ENCODE measurements at regions not wholly inside any gene's neighbourhood (a gene's known extent, or its start where the extent isn't known, plus 50 kb on each side); places are given as distances from the start of the nearest gene placed in this dataset.

- DNase-seq (ENCODE audit: insufficient read length): no peak
- no peak for FAIRE-seq
- TF ChIP-seq POLR2A (IDR thresholded peaks at IDR 0.05; ENCODE audit: low read depth, low read length) (no peak), TAF1 (IDR thresholded peaks at IDR 0.05; ENCODE audit: borderline replicate concordance, low read depth, low read length) (no peak), POLR2AphosphoS5 (IDR thresholded peaks at IDR 0.05; ENCODE audit: low read depth, low read length) (no peak)
Observed at GRCh38 chr14:101473045-101473729, 88.1 kb upstream of the DIO3 start.

GRCh38 chr14:101473795-101474562 is 87.3 kb upstream of the DIO3 start:
- TF ChIP-seq POLR2A (IDR thresholded peaks at IDR 0.05; ENCODE audit: low read depth, low read length) (no peak), TAF1 (IDR thresholded peaks at IDR 0.05; ENCODE audit: borderline replicate concordance, low read depth, low read length) (no peak), POLR2AphosphoS5 (IDR thresholded peaks at IDR 0.05; ENCODE audit: low read depth, low read length) (no peak)
- FAIRE-seq: no peak
- no peak for DNase-seq (ENCODE audit: insufficient read length)

- TF ChIP-seq TAF1 (IDR thresholded peaks at IDR 0.05; ENCODE audit: borderline replicate concordance, low read depth, low read length) (no peak), POLR2AphosphoS5 (IDR thresholded peaks at IDR 0.05; ENCODE audit: low read depth, low read length) (no peak), POLR2A (IDR thresholded peaks at IDR 0.05; ENCODE audit: low read depth, low read length) (no peak)
- no peak for FAIRE-seq
- no peak for DNase-seq (ENCODE audit: insufficient read length)
Observed at GRCh38 chr14:101474563-101475455, 86.5 kb upstream of the DIO3 start.

GRCh38 chr14:101475456-101476257 is 85.6 kb upstream of the DIO3 start:
- FAIRE-seq (no peak), DNase-seq (ENCODE audit: insufficient read length) (no peak)
- TF ChIP-seq POLR2A (IDR thresholded peaks at IDR 0.05; ENCODE audit: low read depth, low read length): no peak
- no peak for TF ChIP-seq POLR2AphosphoS5 (IDR thresholded peaks at IDR 0.05; ENCODE audit: low read depth, low read length)
- no peak for TF ChIP-seq TAF1 (IDR thresholded peaks at IDR 0.05; ENCODE audit: borderline replicate concordance, low read depth, low read length)

GRCh38 chr14:101476258-101476915 is 84.9 kb upstream of the DIO3 start:
- FAIRE-seq (no peak), DNase-seq (ENCODE audit: insufficient read length) (no peak)
- TF ChIP-seq TAF1 (IDR thresholded peaks at IDR 0.05; ENCODE audit: borderline replicate concordance, low read depth, low read length) (no peak), POLR2AphosphoS5 (IDR thresholded peaks at IDR 0.05; ENCODE audit: low read depth, low read length) (no peak), POLR2A (IDR thresholded peaks at IDR 0.05; ENCODE audit: low read depth, low read length) (no peak)

- no peak for TF ChIP-seq POLR2AphosphoS5 (IDR thresholded peaks at IDR 0.05; ENCODE audit: low read depth, low read length)
- no peak for TF ChIP-seq TAF1 (IDR thresholded peaks at IDR 0.05; ENCODE audit: borderline replicate concordance, low read depth, low read length)
- TF ChIP-seq POLR2A (IDR thresholded peaks at IDR 0.05; ENCODE audit: low read depth, low read length): no peak
- FAIRE-seq (no peak), DNase-seq (ENCODE audit: insufficient read length) (no peak)
Observed at GRCh38 chr14:101476916-101477553, 84.3 kb upstream of the DIO3 start.

- DNase-seq (ENCODE audit: insufficient read length) (no peak), FAIRE-seq (no peak)
- no peak for TF ChIP-seq TAF1 (IDR thresholded peaks at IDR 0.05; ENCODE audit: borderline replicate concordance, low read depth, low read length)
- no peak for TF ChIP-seq POLR2A (IDR thresholded peaks at IDR 0.05; ENCODE audit: low read depth, low read length)
- TF ChIP-seq POLR2AphosphoS5 (IDR thresholded peaks at IDR 0.05; ENCODE audit: low read depth, low read length): no peak
Observed at GRCh38 chr14:101477648-101478047, 83.6 kb upstream of the DIO3 start.

GRCh38 chr14:101478096-101478495 is 83.2 kb upstream of the DIO3 start:
- FAIRE-seq (no peak), DNase-seq (ENCODE audit: insufficient read length) (no peak)
- TF ChIP-seq POLR2A (IDR thresholded peaks at IDR 0.05; ENCODE audit: low read depth, low read length): no peak
- no peak for TF ChIP-seq POLR2AphosphoS5 (IDR thresholded peaks at IDR 0.05; ENCODE audit: low read depth, low read length)
- no peak for TF ChIP-seq TAF1 (IDR thresholded peaks at IDR 0.05; ENCODE audit: borderline replicate concordance, low read depth, low read length)

- FAIRE-seq (no peak), DNase-seq (ENCODE audit: insufficient read length) (no peak)
- TF ChIP-seq POLR2AphosphoS5 (IDR thresholded peaks at IDR 0.05; ENCODE audit: low read depth, low read length): no peak
- TF ChIP-seq POLR2A (IDR thresholded peaks at IDR 0.05; ENCODE audit: low read depth, low read length): no peak
- no peak for TF ChIP-seq TAF1 (IDR thresholded peaks at IDR 0.05; ENCODE audit: borderline replicate concordance, low read depth, low read length)
Observed at GRCh38 chr14:101478796-101479410, 82.4 kb upstream of the DIO3 start.

Measured in GM12892 (cell line).